GM23338 (cell line): ENCODE measurements at regions not wholly inside any gene's neighbourhood (a gene's known extent, or its start where the extent isn't known, plus 50 kb on each side); places are given as distances from the start of the nearest gene placed in this dataset.

ENCODE experiments used
- ATAC-seq: fragments of 200-7000 bp; cut with Tn5 transposase; 3 replicates; pipeline ENCODE4 v1.9.1; 2020
- DNase-seq: peaks from one replicate; pipeline ENCODE4 v3.0.0-alpha.2; 2015; ENCODE audit warnings: low spot score
- H2AFZ ChIP-seq: fragments of 200-600 bp; sonication (generic); 2 replicates; pipeline ENCODE4 v1.8.0; 2016; ENCODE audit warnings: antibody characterized with exemption, mild to moderate bottlenecking, moderate library complexity
- H3F3A ChIP-seq: fragments of 200-600 bp; sonication (generic); replicated peaks from 2 replicates; pipeline ENCODE4 v1.8.0; 2017; ENCODE audit warnings: antibody characterized with exemption, mixed run types, low read depth
- H3K27ac ChIP-seq: fragments of 200-600 bp; sonication (generic); 2 replicates; pipeline ENCODE4 v1.6.1; 2016; ENCODE audit warnings: low read depth
- H3K27me3 ChIP-seq: fragments of 200-600 bp; sonication (generic); 2 replicates; pipeline ENCODE4 v1.8.0; 2016; ENCODE audit warnings: mild to moderate bottlenecking, mixed run types, moderate library complexity; ENCODE audit not compliant: insufficient read depth
- H3K36me3 ChIP-seq: fragments of 200-600 bp; sonication (generic); 2 replicates; pipeline ENCODE4 v1.8.0; 2016; ENCODE audit warnings: mild to moderate bottlenecking; ENCODE audit not compliant: insufficient read depth
- H3K4me1 ChIP-seq: fragments of 200-600 bp; sonication (generic); 2 replicates; pipeline ENCODE4 v1.8.0; 2016; ENCODE audit warnings: mild to moderate bottlenecking, moderate library complexity; ENCODE audit not compliant: insufficient read depth
- H3K4me2 ChIP-seq: fragments of 200-600 bp; sonication (generic); 2 replicates; pipeline ENCODE4 v1.7.1; 2017; ENCODE audit warnings: mixed run types
- H3K4me3 ChIP-seq: fragments of 200-600 bp; sonication (generic); 2 replicates; pipeline ENCODE4 v1.6.1; 2016; ENCODE audit warnings: mixed run types
- H3K79me2 ChIP-seq: fragments of 200-600 bp; sonication (generic); replicated peaks from 2 replicates; pipeline ENCODE4 v1.8.0; 2017; ENCODE audit warnings: mild to moderate bottlenecking; ENCODE audit not compliant: insufficient read depth
- H3K9me2 ChIP-seq: fragments of 200-600 bp; sonication (generic); 2 replicates; pipeline ENCODE4 v1.8.0; 2017; ENCODE audit not compliant: insufficient read depth
- H4K20me1 ChIP-seq: fragments of 200-600 bp; sonication (generic); replicated peaks from 2 replicates; pipeline ENCODE4 v1.8.0; 2017; ENCODE audit warnings: mild to moderate bottlenecking; ENCODE audit not compliant: insufficient read depth
- H3K27ac Mint-ChIP-seq: 2 replicates; pipeline ENCODE4 v1.8.0; 2020; ENCODE audit warnings: inconsistent platforms, mild to moderate bottlenecking, moderate library complexity, mixed read lengths
- H3K27me3 Mint-ChIP-seq: 3 replicates; pipeline ENCODE4 v1.8.0; 2022; ENCODE audit warnings: low read depth, mild to moderate bottlenecking, moderate library complexity, mixed read lengths, inconsistent platforms; ENCODE audit not compliant: insufficient read depth, poor library complexity
- H3K36me3 Mint-ChIP-seq: 3 replicates; pipeline ENCODE4 v1.8.0; 2021; ENCODE audit warnings: low read depth, mild to moderate bottlenecking, inconsistent platforms, moderate library complexity, mixed read lengths
- H3K4me1 Mint-ChIP-seq: 3 replicates; pipeline ENCODE4 v1.8.0; 2020; ENCODE audit warnings: mild to moderate bottlenecking, inconsistent platforms, mixed read lengths
- H3K4me3 Mint-ChIP-seq: 3 replicates; pipeline ENCODE4 v1.8.0; 2021; ENCODE audit warnings: moderate library complexity, mild to moderate bottlenecking, inconsistent platforms, mixed read lengths
- H3K9me3 Mint-ChIP-seq: 3 replicates; pipeline ENCODE4 v1.8.0; 2020; ENCODE audit warnings: moderate library complexity, mild to moderate bottlenecking, inconsistent platforms, mixed read lengths
- CREB1 ChIP-seq: fragments of 250-450 bp; sonication (Bioruptor Pico); IDR thresholded peaks from 2 replicates; pipeline ENCODE4 v1.5.0; 2020; ENCODE audit warnings: low read depth, mild to moderate bottlenecking, moderate library complexity
- CTCF ChIP-seq, 2 experiments: fragments of 200-600 bp in 1 of 2; sonication (generic) in 1 of 2; conservative IDR thresholded peaks; 2 replicates each; pipeline versions ENCODE4 v1.5.1 to v1.6.1; 2016 to 2017; ENCODE audit warnings: antibody characterized with exemption in 2 of 2, low read depth in 2 of 2, mild to moderate bottlenecking in 2 of 2, moderate library complexity in 1 of 2
- ETS1 ChIP-seq: IDR thresholded peaks from 2 replicates; pipeline ENCODE4 v1.6.1; 2016; ENCODE audit warnings: antibody characterized with exemption
- EZH2 ChIP-seq: fragments of 200-600 bp; sonication (generic); IDR thresholded peaks from one replicate; pipeline ENCODE4 v1.8.0; 2017; ENCODE audit warnings: antibody characterized with exemption, mild to moderate bottlenecking, low read depth; ENCODE audit not compliant: unreplicated experiment
- EZH2phosphoT487 ChIP-seq: fragments of 200-600 bp; sonication (generic); IDR thresholded peaks from one replicate; pipeline ENCODE4 v1.8.1; 2018; ENCODE audit warnings: antibody characterized with exemption; ENCODE audit not compliant: unreplicated experiment
- JUNB ChIP-seq: IDR thresholded peaks from one replicate; pipeline ENCODE4 v1.6.1; 2016; ENCODE audit warnings: antibody characterized with exemption; ENCODE audit not compliant: unreplicated experiment
- NANOG ChIP-seq: IDR thresholded peaks from 2 replicates; pipeline ENCODE4 v1.6.1; 2016; ENCODE audit warnings: antibody characterized with exemption, borderline replicate concordance
- POLR2AphosphoS5 ChIP-seq: IDR thresholded peaks from 2 replicates; pipeline ENCODE4 v1.6.1; 2016; ENCODE audit warnings: antibody characterized with exemption, low read depth
- REST ChIP-seq: IDR thresholded peaks from one replicate; pipeline ENCODE4 v1.6.1; 2018; ENCODE audit warnings: antibody characterized with exemption; ENCODE audit not compliant: unreplicated experiment
- STAT1 ChIP-seq: IDR thresholded peaks from one replicate; pipeline ENCODE4 v1.6.1; 2016; ENCODE audit warnings: antibody characterized with exemption; ENCODE audit not compliant: unreplicated experiment
- ZNF114 ChIP-seq: fragments of 250-450 bp; sonication (Bioruptor Pico); IDR thresholded peaks from 2 replicates; pipeline ENCODE4 v1.5.0; 2020; ENCODE audit warnings: mild to moderate bottlenecking, moderate library complexity
- ZNF331 ChIP-seq: fragments of 250-450 bp; sonication (Bioruptor Pico); IDR thresholded peaks from 2 replicates; pipeline ENCODE4 v1.5.0; 2020; ENCODE audit warnings: low read depth, mild to moderate bottlenecking, moderate library complexity
- ZNF462 ChIP-seq: fragments of 250-450 bp; sonication (Bioruptor Pico); IDR thresholded peaks from 2 replicates; pipeline ENCODE4 v1.5.0; 2020; ENCODE audit warnings: mild to moderate bottlenecking, moderate library complexity

GRCh38 chr11:42363701-42364100, 904.2 kb upstream of the LRRC4C start:
- Histone ChIP-seq H3K4me2 (no peak overlapping the region), H3K27me3 (no peaks in the 10 kb centered on the region), H3K36me3 (no peaks in the 10 kb centered on the region), H3K79me2 (no peaks in the 10 kb centered on the region), H3K27ac (no peak overlapping the region), H3K4me3 (no peak overlapping the region), H4K20me1 (no peaks in the 10 kb centered on the region), H3K9me2 (no peaks in the 10 kb centered on the region), H3F3A (no peaks in the 10 kb centered on the region), H2AFZ (no peak overlapping the region), H3K4me1 (no peaks in the 10 kb centered on the region)
- no peak for TF ChIP-seq ZNF114 (CRISPR knock-in tag)
- no peak for TF ChIP-seq ZNF462 (CRISPR knock-in tag)
- TF ChIP-seq JUNB, result no peak
- TF ChIP-seq EZH2, result no peak
- TF ChIP-seq ZNF331, result no peak
- TF ChIP-seq CTCF (conservative IDR thresholded peaks at IDR 0.05; ENCODE audit: low read depth in 2 of 2), result no peak
- no peak for TF ChIP-seq STAT1
- no peak for TF ChIP-seq ETS1
- no peak for TF ChIP-seq EZH2phosphoT487
- no peak for TF ChIP-seq NANOG
- no peak for TF ChIP-seq POLR2AphosphoS5
- no peak for TF ChIP-seq REST
- TF ChIP-seq CREB1, result no peak
- H3K4me1 Mint-ChIP-seq, result no peaks in the 10 kb centered on the region
- ATAC-seq (no peak), DNase-seq (no peak)
- H3K36me3 Mint-ChIP-seq, result peaks cover 25% of the 10 kb centered on the region; the same call in 2 of the 3 replicates
- no peak overlapping the region for H3K4me3 Mint-ChIP-seq
- H3K27me3 Mint-ChIP-seq, result peaks cover 1% of the 10 kb centered on the region
- no peak overlapping the region for H3K27ac Mint-ChIP-seq
- peaks cover 93% of the 10 kb centered on the region for H3K9me3 Mint-ChIP-seq
